Lower lobe of right lung (tissue), 2 donors: ENCODE measurements at regions not wholly inside any gene's neighbourhood (a gene's known extent, or its start where the extent isn't known, plus 50 kb on each side); places are given as distances from the start of the nearest gene placed in this dataset.

Source experiments
- ATAC-seq, 2 donors: fragments of 200-7000 bp; cut with Tn5 transposase; one replicate each; pipeline ENCODE4 v1.9.1; 2020 to 2022; ENCODE audit warnings: mild to moderate bottlenecking in 2 of 2, moderate library complexity in 2 of 2
- DNase-seq: peaks from one replicate; pipeline ENCODE4 v3.0.0-alpha.2; 2020
- H3K27ac ChIP-seq: fragments of 200-600 bp; one replicate; pipeline ENCODE4 v1.8.0; 2022
- H3K27me3 ChIP-seq: fragments of 200-600 bp; one replicate; pipeline ENCODE4 v1.8.0; 2022; ENCODE audit warnings: low read depth
- H3K36me3 ChIP-seq: fragments of 200-600 bp; one replicate; pipeline ENCODE4 v1.8.0; 2022; ENCODE audit warnings: mild to moderate bottlenecking
- H3K4me1 ChIP-seq: fragments of 200-600 bp; one replicate; pipeline ENCODE4 v1.8.0; 2022
- H3K4me3 ChIP-seq: fragments of 200-600 bp; one replicate; pipeline ENCODE4 v1.8.0; 2022; ENCODE audit warnings: mild to moderate bottlenecking
- H3K9me3 ChIP-seq: fragments of 200-600 bp; one replicate; pipeline ENCODE4 v1.8.0; 2022
- intact Hi-C: fragments of 100-400 bp; cut with DNase I; formaldehyde crosslinking; loops from one replicate; pipeline ENCODE4 v1.11.0; 2022
- TF ChIP-seq, protein P1 (sequence below): fragments of 200-600 bp; IDR thresholded peaks from one replicate; pipeline ENCODE4 v1.8.0; 2022; ENCODE audit warnings: antibody characterized with exemption, mild to moderate bottlenecking
- donor health status: DM: no; HTN: yes; CAD: no; lungs with severe emphysema.

DNA sequence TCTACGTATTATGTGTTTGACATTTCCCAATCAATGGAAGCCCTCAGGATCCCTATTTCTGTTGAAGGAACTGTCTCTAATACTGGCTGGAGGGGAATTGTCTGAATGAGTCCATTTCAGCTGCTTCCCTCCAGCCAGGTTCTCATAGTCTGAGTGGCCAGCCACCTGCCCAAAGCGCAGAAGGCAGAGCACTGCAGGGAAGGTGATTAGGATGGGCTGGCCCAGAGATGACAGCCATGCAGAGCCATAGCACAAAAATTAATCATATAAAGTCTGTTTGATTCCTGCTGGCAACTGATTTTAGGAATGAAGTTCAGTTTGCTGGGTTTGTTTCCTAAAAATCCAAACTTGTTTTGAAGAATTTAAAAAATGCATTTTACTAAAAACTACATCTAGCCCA lies 327.1 kb downstream of the ETAA1 start:
- TF ChIP-seq, protein P1, sequence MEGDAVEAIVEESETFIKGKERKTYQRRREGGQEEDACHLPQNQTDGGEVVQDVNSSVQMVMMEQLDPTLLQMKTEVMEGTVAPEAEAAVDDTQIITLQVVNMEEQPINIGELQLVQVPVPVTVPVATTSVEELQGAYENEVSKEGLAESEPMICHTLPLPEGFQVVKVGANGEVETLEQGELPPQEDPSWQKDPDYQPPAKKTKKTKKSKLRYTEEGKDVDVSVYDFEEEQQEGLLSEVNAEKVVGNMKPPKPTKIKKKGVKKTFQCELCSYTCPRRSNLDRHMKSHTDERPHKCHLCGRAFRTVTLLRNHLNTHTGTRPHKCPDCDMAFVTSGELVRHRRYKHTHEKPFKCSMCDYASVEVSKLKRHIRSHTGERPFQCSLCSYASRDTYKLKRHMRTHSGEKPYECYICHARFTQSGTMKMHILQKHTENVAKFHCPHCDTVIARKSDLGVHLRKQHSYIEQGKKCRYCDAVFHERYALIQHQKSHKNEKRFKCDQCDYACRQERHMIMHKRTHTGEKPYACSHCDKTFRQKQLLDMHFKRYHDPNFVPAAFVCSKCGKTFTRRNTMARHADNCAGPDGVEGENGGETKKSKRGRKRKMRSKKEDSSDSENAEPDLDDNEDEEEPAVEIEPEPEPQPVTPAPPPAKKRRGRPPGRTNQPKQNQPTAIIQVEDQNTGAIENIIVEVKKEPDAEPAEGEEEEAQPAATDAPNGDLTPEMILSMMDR = no peak
- Histone ChIP-seq H3K27me3 (no peaks in the 10 kb centered on the region), H3K4me1 (no peaks in the 10 kb centered on the region), H3K36me3 (no peaks in the 10 kb centered on the region), H3K4me3 (no peak overlapping the region), H3K9me3 (no peaks in the 10 kb centered on the region), H3K27ac (no peak overlapping the region)
- DNase-seq (no peak), ATAC-seq (no peak)
- intact Hi-C loops = no loop called here

DNA sequence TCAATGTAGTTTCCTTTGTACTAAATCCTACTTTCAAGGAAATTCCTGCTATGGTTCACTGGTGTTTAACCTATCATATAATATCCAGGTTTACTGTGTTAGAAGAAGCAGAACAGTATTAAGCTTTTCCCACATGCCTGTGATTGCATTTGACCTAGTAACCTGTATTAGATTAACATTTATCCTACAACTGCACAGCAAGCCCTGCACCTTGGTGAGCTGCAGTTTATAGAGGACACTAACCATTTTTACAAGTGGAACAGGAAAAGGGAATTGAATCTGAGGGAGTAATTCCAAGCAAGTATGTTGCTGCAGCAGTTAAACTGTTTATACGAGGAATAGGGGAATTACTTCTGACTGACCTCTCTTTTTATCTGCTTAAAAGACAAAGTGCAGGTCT lies 328.6 kb downstream of the ETAA1 start:
- Histone ChIP-seq H3K9me3 (no peaks in the 10 kb centered on the region), H3K27me3 (no peaks in the 10 kb centered on the region), H3K4me3 (no peak overlapping the region), H3K36me3 (no peaks in the 10 kb centered on the region), H3K4me1 (no peaks in the 10 kb centered on the region), H3K27ac (no peak overlapping the region)
- intact Hi-C loops = no loop called here
- no peak for ATAC-seq
- DNase-seq = no peak
- TF ChIP-seq, protein P1 = no peak

DNA sequence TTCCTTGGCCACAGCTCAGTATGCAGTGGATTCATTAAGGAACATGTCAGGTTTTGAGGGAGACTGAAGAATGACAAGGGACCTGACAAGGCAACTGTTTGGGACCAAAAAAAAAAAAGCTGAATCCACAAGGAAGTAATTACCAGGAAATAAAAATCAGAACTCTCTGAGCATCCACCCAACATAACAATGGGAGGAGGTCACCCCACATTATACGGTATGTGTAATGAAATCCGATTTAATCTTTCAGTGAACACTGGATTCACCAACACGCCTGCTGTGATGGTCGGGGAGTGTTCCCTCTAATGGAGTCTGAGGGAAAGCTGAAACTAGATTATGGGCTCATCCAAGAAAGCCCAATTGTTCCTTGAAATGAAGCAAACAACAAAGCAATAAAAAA lies 329.3 kb downstream of the ETAA1 start:
- Histone ChIP-seq H3K9me3 (no peaks in the 10 kb centered on the region), H3K36me3 (no peaks in the 10 kb centered on the region), H3K4me1 (no peaks in the 10 kb centered on the region), H3K27me3 (no peaks in the 10 kb centered on the region), H3K4me3 (no peak overlapping the region), H3K27ac (no peak overlapping the region)
- TF ChIP-seq, protein P1 = no peak
- intact Hi-C loops = no loop called here
- ATAC-seq (no peak), DNase-seq (no peak)

DNA sequence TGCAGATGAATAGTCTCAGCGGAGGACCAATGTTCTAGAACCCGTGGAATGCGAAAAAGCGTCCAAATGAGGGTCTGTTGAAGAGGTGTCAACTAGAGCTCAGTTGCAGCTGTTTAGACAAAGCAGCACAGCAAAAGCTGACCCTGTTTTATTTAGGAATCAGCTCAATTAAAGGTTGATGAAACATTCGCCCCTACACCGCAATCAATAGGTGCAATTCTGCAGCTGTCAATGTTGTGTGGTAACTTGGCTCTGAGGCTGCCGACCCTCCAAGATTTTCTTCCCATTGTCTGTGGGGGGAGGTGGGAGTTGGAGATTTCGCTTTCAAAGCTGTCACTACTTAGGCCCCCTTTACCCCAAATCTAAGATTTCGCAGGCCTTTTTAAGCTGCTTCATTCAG lies 330.0 kb downstream of the ETAA1 start:
- intact Hi-C loops = no loop called here
- Histone ChIP-seq H3K4me3 (no peak overlapping the region), H3K27me3 (no peaks in the 10 kb centered on the region), H3K4me1 (no peaks in the 10 kb centered on the region), H3K36me3 (no peaks in the 10 kb centered on the region), H3K27ac (no peak overlapping the region), H3K9me3 (no peaks in the 10 kb centered on the region)
- DNase-seq (no peak), ATAC-seq (no peak)
- TF ChIP-seq, protein P1 = no peak

DNA sequence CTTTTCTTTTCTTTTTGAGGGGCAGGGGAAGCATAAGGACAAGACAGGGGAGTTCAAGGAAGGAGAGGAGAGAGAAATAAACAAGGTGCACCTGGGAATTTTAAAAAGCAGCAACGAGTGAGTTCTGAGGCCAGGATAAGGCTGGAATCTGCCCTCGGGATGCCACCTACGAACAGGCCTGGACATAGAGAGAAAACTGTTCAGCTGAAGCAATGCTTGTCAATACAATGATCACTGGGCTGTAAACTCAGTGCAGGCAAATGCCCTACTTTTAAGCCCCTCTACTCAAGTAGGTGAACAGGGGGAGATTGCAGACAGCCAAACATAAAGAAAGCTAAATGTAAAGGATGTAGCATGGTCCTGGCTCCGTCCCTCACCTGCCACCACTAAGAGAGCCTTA lies 330.5 kb downstream of the ETAA1 start:
- no peak overlapping the region for H3K27ac ChIP-seq
- no peaks in the 10 kb centered on the region for H3K36me3 ChIP-seq
- ATAC-seq = no peak
- DNase-seq = no peak
- H3K27me3 ChIP-seq = no peaks in the 10 kb centered on the region
- TF ChIP-seq, protein P1 = no peak
- intact Hi-C loops = no loop called here
- no peak overlapping the region for H3K4me3 ChIP-seq
- no peaks in the 10 kb centered on the region for H3K9me3 ChIP-seq
- no peaks in the 10 kb centered on the region for H3K4me1 ChIP-seq

DNA sequence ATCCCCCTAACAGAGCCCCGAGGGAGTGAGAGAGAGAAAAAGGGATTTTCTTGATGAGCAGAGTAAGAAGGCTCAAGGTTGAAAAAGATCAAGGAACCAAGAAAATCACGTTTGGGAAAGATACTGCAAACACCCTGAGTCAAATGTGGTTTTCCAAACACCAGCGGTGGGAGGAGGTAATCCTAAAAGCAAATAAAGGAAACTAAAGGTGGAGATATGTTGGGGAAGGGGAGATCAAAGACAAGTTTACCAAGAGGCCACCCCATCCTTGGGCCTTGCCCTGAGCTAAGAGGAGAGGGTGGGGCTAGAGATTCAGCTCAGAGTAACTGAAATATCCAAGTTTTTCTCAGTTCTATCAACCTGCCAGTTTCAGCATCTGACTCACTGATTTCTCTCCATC lies 332.3 kb downstream of the ETAA1 start:
- no peak for ATAC-seq
- Histone ChIP-seq H3K9me3 (no peaks in the 10 kb centered on the region), H3K27me3 (no peaks in the 10 kb centered on the region), H3K36me3 (no peaks in the 10 kb centered on the region), H3K4me1 (no peaks in the 10 kb centered on the region), H3K4me3 (no peak overlapping the region), H3K27ac (no peak overlapping the region)
- DNase-seq = no peak
- intact Hi-C loops = no loop called here
- TF ChIP-seq, protein P1 = no peak
